Common myeloid progenitor, CD34-positive (primary cell): ENCODE measurements at regions not wholly inside any gene's neighbourhood (a gene's known extent, or its start where the extent isn't known, plus 50 kb on each side); places are given as distances from the start of the nearest gene placed in this dataset.

Source experiments
- CTCF ChIA-PET: fragments of 350-600 bp; sonication (Branson Sonifier 250); formaldehyde crosslinking; loops from one replicate; lab custom pipeline; 2021; ENCODE audit warnings: antibody characterized with exemption; lab: Charles Lee
- POLR2A ChIA-PET: fragments of 350-600 bp; sonication (Branson Sonifier 250); formaldehyde crosslinking; loops from one replicate; lab custom pipeline; 2021; ENCODE audit warnings: antibody characterized with exemption; lab: Charles Lee
- DNase-seq, 3 donors: peaks; one replicate each; pipeline versions ENCODE4 v3.0.0 to v3.0.0-alpha.2; 2013
- H3K27ac ChIP-seq, 2 experiments: 1 replicate in 1 of 2; 2 replicates in 1 of 2; pipeline ENCODE4 v1.7.0; 2013; ENCODE audit warnings: inconsistent platforms in 2 of 2, low read length in 2 of 2, mild to moderate bottlenecking in 2 of 2, low read depth in 1 of 2, moderate library complexity in 1 of 2; ENCODE audit not compliant: severe bottlenecking in 2 of 2, insufficient read depth in 1 of 2, poor library complexity in 1 of 2
- H3K27me3 ChIP-seq, 5 experiments: replicated peaks in 2 of 5; 1 replicate in 3 of 5; 2 replicates in 2 of 5; pipeline versions ENCODE4 v1.6.1 to v1.7.0; 2013; ENCODE audit warnings: low read length in 4 of 5, mild to moderate bottlenecking in 2 of 5, moderate library complexity in 2 of 5, inconsistent platforms in 1 of 5; ENCODE audit not compliant: insufficient read depth in 5 of 5, control insufficient read depth in 4 of 5
- H3K36me3 ChIP-seq, 4 experiments: 1 replicate in 2 of 4; 2 replicates in 2 of 4; pipeline versions ENCODE4 v1.6.1 to v1.7.0; 2013; ENCODE audit warnings: low read length in 3 of 4, control low read depth in 1 of 4, mild to moderate bottlenecking in 1 of 4; ENCODE audit not compliant: control insufficient read depth in 4 of 4, insufficient read depth in 4 of 4
- H3K4me1 ChIP-seq, 4 experiments: 1 replicate in 3 of 4; 2 replicates in 1 of 4; pipeline versions ENCODE4 v1.6.1 to v1.7.1; 2013; ENCODE audit warnings: low read length in 3 of 4, mild to moderate bottlenecking in 3 of 4, control low read depth in 1 of 4, inconsistent platforms in 1 of 4, moderate library complexity in 1 of 4; ENCODE audit not compliant: control insufficient read depth in 4 of 4, insufficient read depth in 4 of 4; ENCODE audit errors: control extremely low read depth in 1 of 4
- H3K4me3 ChIP-seq, 7 experiments: 1 replicate in 4 of 7; 2 replicates in 3 of 7; pipeline versions ENCODE4 v1.5.1 to v1.7.0; 2013; ENCODE audit warnings: mild to moderate bottlenecking in 7 of 7, low read length in 6 of 7, moderate library complexity in 6 of 7, inconsistent platforms in 2 of 7, low read depth in 2 of 7, control low read depth in 1 of 7; ENCODE audit not compliant: insufficient read depth in 4 of 7, control insufficient read depth in 1 of 7; ENCODE audit errors: extremely low read depth in 1 of 7
- H3K9me3 ChIP-seq, 5 experiments: 1 replicate in 4 of 5; 2 replicates in 1 of 5; pipeline versions ENCODE4 v1.6.1 to v1.7.1; 2013; ENCODE audit warnings: low read length in 4 of 5, mild to moderate bottlenecking in 2 of 5, inconsistent platforms in 1 of 5, low read depth in 1 of 5, moderate library complexity in 1 of 5; ENCODE audit not compliant: control insufficient read depth in 4 of 5, insufficient read depth in 2 of 5; ENCODE audit errors: control extremely low read depth in 1 of 5
- WGBS: methylation state at CpG from one replicate; pipeline ENCODE4 v1.1.5; 2013; ENCODE audit not compliant: insufficient coverage; 5-methylcytosine and 5-hydroxymethylcytosine counted together

DNA sequence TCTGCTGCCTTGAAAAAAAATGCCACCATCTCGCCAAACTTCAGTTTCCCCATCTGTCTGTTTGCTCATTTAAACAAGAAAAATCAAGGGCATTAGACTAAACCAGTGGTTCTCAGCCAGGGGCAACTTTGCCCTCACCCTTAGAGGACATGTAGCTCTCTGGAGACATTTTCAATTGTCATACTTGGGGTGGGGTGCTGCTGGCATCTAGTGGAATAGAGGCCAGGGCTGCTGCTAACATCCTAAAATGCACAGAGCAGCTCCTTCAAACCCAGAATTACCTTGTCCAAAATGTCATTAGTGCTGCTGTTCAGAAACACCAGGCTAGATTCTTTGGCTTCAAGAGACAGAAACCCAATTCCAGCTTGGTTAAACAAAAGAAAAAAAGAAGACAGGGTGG, 71.1 kb upstream of the FOXE1 start:
- no peaks in the 10 kb centered on the region for H3K36me3 ChIP-seq
- no peak for DNase-seq
- WGBS, result 100% methylated on average over 1 of the region's 1 CpG
- H3K27me3 ChIP-seq, result peaks cover 0 to 31% (median 3%) of the 10 kb centered on the region in 5 experiments
- no peak overlapping the region for H3K27ac ChIP-seq
- ChIA-PET CTCF (no interaction called here), POLR2A (no interaction called here)
- H3K4me1 ChIP-seq, result no peaks in the 10 kb centered on the region
- peaks cover 0 to 15% (median 12%) of the 10 kb centered on the region in 5 experiments for H3K9me3 ChIP-seq
- no peak overlapping the region for H3K4me3 ChIP-seq

DNA sequence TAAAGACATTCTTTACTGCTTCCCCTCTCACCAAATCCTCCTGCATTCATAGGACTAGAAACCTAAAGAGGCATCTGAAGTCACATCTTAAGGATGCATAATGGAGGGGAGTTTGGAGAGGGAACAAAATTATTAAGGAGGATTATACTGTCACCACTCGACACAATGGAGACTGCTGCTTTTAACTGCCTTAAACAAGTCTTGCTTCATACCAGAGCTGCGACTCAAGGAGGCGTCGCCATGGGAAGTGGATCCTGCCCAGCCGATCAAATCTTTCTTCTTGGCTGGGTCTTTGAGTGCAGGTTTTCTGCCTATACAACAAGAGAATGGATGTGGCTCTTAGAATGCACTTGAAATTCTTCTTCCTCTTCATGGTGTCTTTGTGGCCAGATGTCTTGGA, 66.7 kb upstream of the FOXE1 start:
- H3K4me1 ChIP-seq, result no peaks in the 10 kb centered on the region
- H3K27ac ChIP-seq, result no peak overlapping the region
- no peak for DNase-seq
- POLR2A ChIA-PET, result no interaction called here
- H3K9me3 ChIP-seq, result no peaks in the 10 kb centered on the region
- no peaks in the 10 kb centered on the region for H3K36me3 ChIP-seq
- CTCF ChIA-PET, result no interaction called here
- 75% methylated on average over 5 of the region's 5 CpGs for WGBS
- peaks cover 0 to 37% (median 11%) of the 10 kb centered on the region in 5 experiments for H3K27me3 ChIP-seq
- no peak overlapping the region for H3K4me3 ChIP-seq

GRCh38 chr9:97787551-97787950, 65.5 kb upstream of the FOXE1 start:
- ChIA-PET POLR2A (no interaction called here), CTCF (no interaction called here)

DNA sequence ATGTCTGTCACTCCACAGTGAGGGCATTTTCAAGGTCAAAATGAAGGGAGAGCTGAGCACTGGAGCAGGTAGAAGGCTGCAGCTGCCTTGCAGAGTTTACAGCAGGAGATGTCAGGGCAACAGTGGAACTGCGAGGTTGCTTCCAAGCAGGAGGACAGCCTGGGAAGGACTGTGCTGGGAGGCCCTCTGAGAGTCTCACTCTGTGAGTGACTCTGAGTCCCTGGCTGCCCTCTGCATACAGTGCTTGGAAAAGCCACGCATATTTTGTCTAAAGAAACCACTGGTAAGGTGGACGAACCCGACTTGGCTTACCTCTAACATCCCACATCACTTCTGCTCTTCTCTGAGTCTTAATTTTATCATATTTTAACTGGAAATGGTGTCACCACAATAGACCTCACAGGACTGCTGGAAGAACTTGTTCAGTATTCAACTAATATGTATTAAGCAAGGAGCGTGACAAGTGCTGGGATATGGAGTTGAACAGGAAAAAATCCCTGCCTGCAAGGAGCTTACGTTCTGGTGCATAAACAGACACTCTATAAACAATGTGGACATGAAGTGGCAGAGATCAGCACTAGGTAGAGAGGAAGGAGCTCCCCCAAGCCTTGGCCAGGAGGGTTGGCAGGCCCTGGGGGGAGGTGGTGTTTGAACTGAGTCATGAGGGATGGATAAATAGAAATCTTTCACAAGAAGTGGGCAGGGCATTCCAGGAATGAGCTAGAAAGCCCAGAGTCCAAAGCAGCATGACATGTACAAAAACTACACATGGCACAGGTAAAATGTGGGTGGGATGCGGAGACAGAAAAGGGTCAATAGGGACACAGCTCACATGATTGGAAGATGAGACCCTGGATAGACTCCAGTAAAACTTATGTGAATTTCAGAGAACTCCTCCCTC, 64.0 kb upstream of the FOXE1 start:
- H3K36me3 ChIP-seq, result no peaks in the 10 kb centered on the region
- peaks cover 0 to 32% (median 13%) of the 10 kb centered on the region in 5 experiments for H3K27me3 ChIP-seq
- no peak overlapping the region for H3K4me3 ChIP-seq
- WGBS, result 95% methylated on average over 7 of the region's 7 CpGs
- H3K4me1 ChIP-seq, result no peaks in the 10 kb centered on the region
- H3K9me3 ChIP-seq, result peaks cover 0 to 1% (median 0%) of the 10 kb centered on the region in 5 experiments
- ChIA-PET CTCF (no interaction called here), POLR2A (no interaction called here)
- no peak overlapping the region for H3K27ac ChIP-seq
- no peak for DNase-seq

More at GRCh38 chr9:97787551-97787950, 65.5 kb upstream of the FOXE1 start:
- WGBS, result 100% methylated on average over 1 of the region's 1 CpG
- H3K4me1 ChIP-seq, result no peaks in the 10 kb centered on the region
- no peak overlapping the region for H3K4me3 ChIP-seq
- no peaks in the 10 kb centered on the region for H3K36me3 ChIP-seq
- peaks cover 0 to 35% (median 15%) of the 10 kb centered on the region in 5 experiments for H3K27me3 ChIP-seq
- no peak overlapping the region for H3K27ac ChIP-seq
- no peak for DNase-seq
- no peaks in the 10 kb centered on the region for H3K9me3 ChIP-seq

DNA sequence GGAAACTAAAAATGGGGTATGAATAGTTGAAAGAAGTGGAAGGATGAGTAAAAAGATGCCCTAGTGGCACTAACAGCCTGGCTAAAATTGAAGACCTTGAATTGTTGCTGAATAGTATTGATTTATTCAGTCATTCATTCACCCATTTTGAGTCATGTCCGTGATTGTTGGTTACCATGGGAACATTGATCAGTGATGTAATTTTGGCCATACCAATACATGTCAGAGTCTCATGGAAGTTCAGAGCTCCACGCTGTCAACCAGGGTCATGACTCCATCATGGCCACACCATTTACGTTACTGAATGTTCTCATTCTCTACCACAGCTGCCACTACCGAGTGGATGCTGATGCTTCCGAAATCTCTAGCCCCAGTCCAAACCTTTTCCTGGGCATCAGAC, 62.5 kb upstream of the FOXE1 start:
- Histone ChIP-seq H3K4me1 (no peaks in the 10 kb centered on the region), H3K27ac (no peak overlapping the region), H3K9me3 (peaks cover 0 to 4% (median 0%) of the 10 kb centered on the region in 5 experiments), H3K36me3 (no peaks in the 10 kb centered on the region), H3K27me3 (peaks cover 0 to 31% (median 17%) of the 10 kb centered on the region in 5 experiments), H3K4me3 (no peak overlapping the region)
- POLR2A ChIA-PET, result no interaction called here
- no peak for DNase-seq
- CTCF ChIA-PET, result interaction anchor here (0.8 kb wide), 1 partner anchor 41 kb away, joined by 3 read pairs; no protein-coding TSS in a partner anchor
- WGBS, result 95% methylated on average over 4 of the region's 5 CpGs

- H3K27me3 ChIP-seq, result peaks cover 0 to 30% (median 17%) of the 10 kb centered on the region in 5 experiments
- 59% methylated on average over 3 of the region's 4 CpGs for WGBS
- no peaks in the 10 kb centered on the region for H3K4me1 ChIP-seq
- H3K27ac ChIP-seq, result no peak overlapping the region
- H3K9me3 ChIP-seq, result peaks cover 0 to 7% (median 0%) of the 10 kb centered on the region in 5 experiments
- ChIA-PET POLR2A (no interaction called here), CTCF (no interaction called here)
- H3K36me3 ChIP-seq, result no peaks in the 10 kb centered on the region
- DNase-seq, result no peak
- no peak overlapping the region for H3K4me3 ChIP-seq
These were observed 61.5 kb upstream of the FOXE1 start for GRCh38 chr9:97791542-97791941.

GRCh38 chr9:97793067-97793466, 60.0 kb upstream of the FOXE1 start:
- DNase-seq, result no peak
- H3K27me3 ChIP-seq, result peaks cover 0 to 29% (median 11%) of the 10 kb centered on the region in 5 experiments
- H3K27ac ChIP-seq, result no peak overlapping the region
- peaks cover 0 to 7% (median 0%) of the 10 kb centered on the region in 5 experiments for H3K9me3 ChIP-seq
- no CpG with 5 or more reads among the region's 1 CpG for WGBS
- H3K4me3 ChIP-seq, result no peak overlapping the region
- H3K4me1 ChIP-seq, result no peaks in the 10 kb centered on the region
- ChIA-PET POLR2A (no interaction called here), CTCF (no interaction called here)
- H3K36me3 ChIP-seq, result no peaks in the 10 kb centered on the region
